ENCODE measurements at regions not wholly inside any gene's neighbourhood (a gene's known extent, or its start where the extent isn't known, plus 50 kb on each side); places are given as distances from the start of the nearest gene placed in this dataset.

GRCh38 chr10:37563107-37563714, 294.2 kb downstream of the ZNF248 start:
- TF ChIP-seq TCF12 (IDR thresholded peaks at IDR 0.05; ENCODE audit: low read depth, low read length) (no peak), ZNF217 (IDR thresholded peaks at IDR 0.05) (no peak), NFYA (IDR thresholded peaks at IDR 0.05; ENCODE audit: borderline replicate concordance, low read depth, low read length) (no peak), ATF3 (IDR thresholded peaks at IDR 0.05; ENCODE audit: borderline replicate concordance, extremely low read depth, low read depth, low read length) (no peak), SRF (IDR thresholded peaks at IDR 0.05; ENCODE audit: low read depth in 2 of 2, low read length in 2 of 2) (no peak), NR2C2 (IDR thresholded peaks at IDR 0.05; ENCODE audit: borderline replicate concordance, control insufficient read depth, insufficient read length, low read depth) (no peak), CREB1 (IDR thresholded peaks at IDR 0.05; ENCODE audit: low read depth) (no peak), JUNB (IDR thresholded peaks at IDR 0.05) (no peak)
- TF ChIP-seq, protein P1, sequence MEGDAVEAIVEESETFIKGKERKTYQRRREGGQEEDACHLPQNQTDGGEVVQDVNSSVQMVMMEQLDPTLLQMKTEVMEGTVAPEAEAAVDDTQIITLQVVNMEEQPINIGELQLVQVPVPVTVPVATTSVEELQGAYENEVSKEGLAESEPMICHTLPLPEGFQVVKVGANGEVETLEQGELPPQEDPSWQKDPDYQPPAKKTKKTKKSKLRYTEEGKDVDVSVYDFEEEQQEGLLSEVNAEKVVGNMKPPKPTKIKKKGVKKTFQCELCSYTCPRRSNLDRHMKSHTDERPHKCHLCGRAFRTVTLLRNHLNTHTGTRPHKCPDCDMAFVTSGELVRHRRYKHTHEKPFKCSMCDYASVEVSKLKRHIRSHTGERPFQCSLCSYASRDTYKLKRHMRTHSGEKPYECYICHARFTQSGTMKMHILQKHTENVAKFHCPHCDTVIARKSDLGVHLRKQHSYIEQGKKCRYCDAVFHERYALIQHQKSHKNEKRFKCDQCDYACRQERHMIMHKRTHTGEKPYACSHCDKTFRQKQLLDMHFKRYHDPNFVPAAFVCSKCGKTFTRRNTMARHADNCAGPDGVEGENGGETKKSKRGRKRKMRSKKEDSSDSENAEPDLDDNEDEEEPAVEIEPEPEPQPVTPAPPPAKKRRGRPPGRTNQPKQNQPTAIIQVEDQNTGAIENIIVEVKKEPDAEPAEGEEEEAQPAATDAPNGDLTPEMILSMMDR (IDR thresholded peaks at IDR 0.05 in 2 of 3, conservative IDR thresholded peaks at IDR 0.05 in 1 of 3; ENCODE audit: control insufficient read depth in 2 of 3, extremely low read depth in 1 of 3, insufficient read depth in 1 of 3, low read depth in 3 of 3, low read length in 3 of 3), result no peak

All from GM12878 (cell line).